GM18858 (cell line): ENCODE measurements at regions not wholly inside any gene's neighbourhood (a gene's known extent, or its start where the extent isn't known, plus 50 kb on each side); places are given as distances from the start of the nearest gene placed in this dataset.
"Not testable (repeated sequence)": the region's sequence is repeated elsewhere in the genome, so short reads cannot be mapped to it uniquely, and the experiment has no call there.

ENCODE experiments used
- ATAC-seq: cut with Tn5 transposase; IDR thresholded peaks from one replicate; pipeline ENCODE4 v1.9.1; 2021; ENCODE audit not compliant: unreplicated experiment

- ATAC-seq: no peak
Observed at GRCh38 chr17:63075969-63076368, 109.9 kb downstream of the TANC2 start.

GRCh38 chr17:63078707-63079106 lies 112.7 kb downstream of the TANC2 start:
- ATAC-seq: no peak

DNA sequence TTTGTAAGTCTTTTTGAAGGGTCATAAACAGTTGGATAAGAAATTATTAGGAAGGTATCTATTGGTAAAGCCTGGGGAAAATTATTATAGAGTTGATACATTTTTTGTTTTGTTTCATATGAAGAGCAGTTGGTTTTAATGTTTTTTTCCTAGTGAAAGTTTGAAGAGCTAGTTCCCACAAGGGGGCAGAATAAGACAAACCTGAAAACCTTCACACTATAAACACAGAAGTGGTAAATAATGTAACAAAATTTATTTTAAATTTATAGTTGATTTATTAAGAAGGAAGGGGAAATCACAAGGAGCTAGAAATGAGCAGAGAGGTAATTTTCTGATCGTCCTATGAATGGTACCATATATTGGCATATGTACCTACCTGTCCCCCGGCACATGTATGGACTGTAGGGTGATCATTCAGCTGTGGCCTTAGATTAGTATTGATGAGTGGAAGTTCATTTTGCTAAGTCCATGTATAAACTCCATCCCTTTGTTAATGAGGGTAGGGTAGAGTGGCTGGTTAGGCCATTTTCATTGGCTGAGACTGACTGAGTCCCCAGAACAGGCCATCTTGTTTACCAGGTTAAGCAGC lies 116.3 kb downstream of the TANC2 start:
- ATAC-seq: no peak

GRCh38 chr17:63082952-63083351 lies 116.9 kb downstream of the TANC2 start:
- ATAC-seq: no peak

DNA sequence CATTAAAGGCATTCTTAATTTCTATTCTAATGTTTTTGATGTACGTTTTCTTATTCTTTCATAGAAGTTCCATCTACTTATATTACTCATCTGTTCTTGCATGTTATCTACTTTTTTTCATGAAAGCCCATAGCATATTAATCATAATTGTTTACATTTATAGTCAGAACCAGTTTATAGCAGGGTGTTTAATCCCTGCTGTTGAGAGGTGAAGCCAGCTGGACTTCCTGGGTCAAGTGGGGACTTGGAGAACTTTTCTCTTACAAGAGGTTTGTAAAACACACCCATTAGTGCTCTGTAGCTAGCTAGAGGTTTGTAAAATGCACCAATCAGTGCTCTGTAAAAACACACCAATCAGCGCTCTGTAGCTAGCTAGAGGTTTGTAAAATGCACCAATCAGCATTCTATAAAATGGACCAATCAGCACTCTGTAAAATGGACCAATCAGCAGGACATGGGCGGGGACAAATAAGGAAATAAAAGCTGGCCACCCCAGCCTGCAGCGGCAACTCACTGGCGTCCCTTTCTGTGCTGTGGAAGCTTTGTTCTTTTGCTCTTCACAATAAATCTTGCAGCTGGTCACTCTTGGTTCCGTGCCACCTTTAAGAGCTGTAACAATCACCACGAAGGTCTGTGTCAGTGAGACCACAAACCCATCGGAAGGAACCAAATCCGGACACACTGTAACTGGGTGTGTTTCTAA lies 120.6 kb downstream of the TANC2 start:
- no peak for ATAC-seq

GRCh38 chr17:63090358-63091114 lies 124.5 kb downstream of the TANC2 start:
- ATAC-seq: not testable (repeated sequence)

DNA sequence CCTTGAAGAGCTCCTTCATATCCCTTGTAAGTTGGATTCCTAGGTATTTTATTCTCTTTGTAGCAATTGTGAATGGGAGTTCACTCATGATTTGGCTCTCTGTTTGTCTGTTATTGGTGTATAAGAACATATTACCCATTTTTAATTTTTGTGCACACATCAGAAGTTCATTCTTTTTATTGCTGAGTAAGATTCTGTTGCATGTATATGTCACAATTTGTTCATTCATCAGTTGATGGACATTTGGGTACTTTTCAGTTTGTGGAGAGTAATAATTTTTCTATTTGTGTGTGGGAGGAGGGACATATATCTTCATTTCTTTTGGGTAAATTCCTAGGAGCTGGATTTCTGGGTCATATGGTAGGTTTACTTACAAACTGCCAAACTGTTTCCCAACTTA lies 125.9 kb downstream of the TANC2 start:
- not testable (repeated sequence) for ATAC-seq

DNA sequence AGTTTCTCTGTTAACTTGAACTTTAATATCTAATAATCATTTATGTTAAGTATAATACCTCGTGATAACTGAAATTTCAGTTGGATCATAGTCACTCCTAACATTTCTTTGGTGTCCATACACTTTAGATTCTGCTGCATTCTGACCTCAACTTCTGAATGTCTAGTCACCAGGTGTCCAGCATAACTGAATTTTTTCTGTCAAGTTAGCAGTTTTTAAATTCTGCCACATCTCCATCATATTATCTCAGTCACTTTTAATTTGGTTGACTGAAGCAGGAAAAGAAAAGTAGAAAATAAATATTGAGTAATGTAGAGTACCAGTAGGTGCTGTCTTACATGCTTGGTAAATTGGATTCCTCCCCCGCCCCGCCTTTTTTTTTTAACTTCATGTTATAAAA lies 128.6 kb downstream of the TANC2 start:
- no peak for ATAC-seq

- ATAC-seq: no peak
Observed at GRCh38 chr17:63095459-63095858, 129.4 kb downstream of the TANC2 start.

DNA sequence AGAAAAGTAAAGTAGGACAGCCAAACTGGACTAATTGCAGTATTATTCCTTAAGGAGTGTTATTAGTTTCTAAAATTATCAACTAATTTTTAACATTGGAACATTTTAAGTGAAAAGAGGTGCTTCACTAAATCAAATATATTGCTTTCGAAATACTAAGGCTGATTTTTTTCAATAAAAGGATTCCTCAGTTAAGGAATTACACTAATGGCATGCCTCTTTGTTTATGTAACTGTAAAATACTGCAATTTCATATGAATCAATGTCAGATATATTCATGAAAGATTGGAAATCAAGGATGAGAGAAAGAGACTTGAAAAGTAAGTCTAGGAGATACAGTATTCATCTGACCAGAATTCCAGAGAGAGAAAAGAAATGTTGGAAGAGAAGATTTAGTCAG lies 129.8 kb downstream of the TANC2 start:
- ATAC-seq: no peak

DNA sequence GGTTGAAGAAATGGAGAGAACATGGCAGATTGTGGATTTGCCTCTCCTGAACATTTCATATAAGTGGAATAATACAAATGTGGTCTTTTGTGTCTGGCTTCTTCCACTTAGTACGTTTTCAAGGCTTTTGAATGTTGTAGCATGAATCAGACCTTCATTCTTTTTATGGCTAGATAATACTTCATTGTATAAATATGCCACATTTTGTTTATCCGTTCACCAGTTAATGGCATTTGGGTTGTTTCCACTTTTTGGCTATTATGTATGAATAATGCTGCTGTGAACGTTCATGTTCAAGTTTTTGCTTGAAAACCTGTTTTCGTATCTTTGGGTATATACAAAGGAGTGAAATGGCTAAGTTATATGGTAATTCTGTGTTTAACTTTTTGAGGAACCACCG lies 130.4 kb downstream of the TANC2 start:
- no peak for ATAC-seq

- no peak for ATAC-seq
Observed at GRCh38 chr17:63099425-63099824, 133.4 kb downstream of the TANC2 start.

- no peak for ATAC-seq
Observed at GRCh38 chr17:63102034-63102433, 136.0 kb downstream of the TANC2 start.

GRCh38 chr17:63106050-63106449 lies 140.0 kb downstream of the TANC2 start:
- ATAC-seq: no peak

DNA sequence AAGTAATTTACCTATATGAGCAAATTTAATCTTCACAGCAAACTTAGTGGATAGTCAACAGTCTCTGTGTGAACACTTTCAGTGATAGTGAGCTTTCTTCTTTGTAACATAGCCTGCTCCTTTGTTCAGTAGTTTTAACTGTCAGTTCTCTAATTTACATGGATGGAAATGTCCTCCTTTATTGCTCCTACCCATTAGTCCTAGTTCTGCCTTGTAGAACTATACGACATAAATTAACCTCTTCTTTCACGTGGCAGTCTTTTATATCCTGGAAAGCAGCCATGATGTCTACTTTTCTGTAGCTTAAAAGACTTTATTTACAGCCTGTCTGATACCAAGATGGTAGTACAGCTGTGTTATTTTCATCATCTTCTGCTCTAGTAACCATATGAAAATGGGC lies 143.6 kb downstream of the TANC2 start:
- no peak for ATAC-seq

DNA sequence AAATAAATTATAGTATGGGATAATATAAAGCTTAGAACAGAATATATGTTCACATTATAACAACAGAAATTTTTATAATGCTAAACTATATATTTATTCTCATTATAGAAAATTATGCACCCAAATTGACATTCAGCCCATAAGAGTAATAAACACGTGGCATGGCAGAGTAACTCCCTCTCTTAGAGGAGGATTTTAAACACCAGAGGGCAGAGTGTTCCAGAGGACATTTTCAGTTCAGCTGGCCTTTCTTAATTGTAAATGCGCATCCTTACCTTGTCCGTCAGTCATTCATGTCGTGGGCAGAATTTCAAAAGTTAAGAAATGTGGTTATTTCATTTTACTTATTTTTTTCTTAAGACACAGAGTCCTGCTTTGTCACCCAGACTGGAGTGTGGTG lies 147.1 kb downstream of the TANC2 start:
- no peak for ATAC-seq

- no peak for ATAC-seq
Observed at GRCh38 chr17:63116228-63116627, 150.2 kb downstream of the TANC2 start.

DNA sequence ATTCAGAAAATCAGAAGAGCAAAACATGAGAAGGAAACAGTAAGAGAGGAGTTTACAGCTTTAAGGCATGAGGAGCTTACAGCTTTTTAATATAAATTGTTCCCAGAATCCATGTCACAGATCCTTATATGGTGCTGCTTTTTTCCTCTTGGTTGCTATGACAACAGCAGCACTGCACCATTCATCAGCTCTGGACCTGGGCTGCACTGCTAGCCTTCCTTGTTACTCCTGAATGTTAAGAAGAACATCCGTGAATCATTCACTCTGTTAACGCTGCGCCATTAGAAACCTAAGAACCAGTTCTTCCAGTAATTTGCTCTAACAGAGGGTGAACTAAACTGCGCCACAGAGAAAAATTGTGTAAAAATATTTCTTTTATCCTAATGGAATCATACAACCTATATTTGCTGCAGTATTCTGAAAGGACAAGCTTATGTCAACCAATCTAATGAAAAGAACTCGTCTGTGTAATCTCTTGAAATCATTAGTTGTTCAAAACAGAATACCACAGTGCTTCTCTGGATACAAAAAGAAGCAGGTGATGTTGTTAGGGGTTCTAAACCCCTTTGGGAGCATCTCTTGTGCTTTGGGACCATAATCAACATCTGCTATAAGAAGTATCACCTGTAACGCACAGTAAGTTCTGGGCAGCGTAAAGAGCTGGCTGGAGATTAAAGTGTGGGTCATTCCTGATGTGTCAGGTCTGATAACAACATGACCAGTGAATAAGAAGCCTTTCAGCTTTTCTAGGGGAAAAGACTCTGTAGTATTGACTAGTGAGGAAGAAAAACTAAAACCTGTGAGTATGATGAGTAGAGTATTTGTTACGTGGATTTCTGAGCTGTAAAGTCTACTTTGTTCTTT lies 151.2 kb downstream of the TANC2 start:
- no peak for ATAC-seq

- no peak for ATAC-seq
Observed at GRCh38 chr17:63120406-63120805, 154.4 kb downstream of the TANC2 start.

DNA sequence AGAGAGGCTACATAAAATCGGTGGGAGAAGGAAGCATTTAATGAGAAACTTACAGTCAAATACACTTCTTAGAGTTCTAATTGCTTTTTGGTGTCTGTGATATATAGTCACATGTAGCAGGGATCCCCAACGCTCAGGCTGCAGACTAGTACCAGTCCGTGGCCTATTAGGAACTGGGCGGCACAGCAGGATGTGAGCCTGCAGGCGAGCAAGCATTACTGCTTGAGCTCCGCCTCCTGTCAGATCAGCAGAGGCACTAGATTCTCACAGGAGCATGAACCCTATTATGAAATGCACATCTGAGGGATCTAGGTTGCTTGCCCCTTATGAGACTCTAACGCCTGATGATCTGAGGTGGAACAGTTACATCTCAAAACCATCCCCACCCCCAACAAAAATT lies 158.5 kb downstream of the TANC2 start:
- no peak for ATAC-seq

DNA sequence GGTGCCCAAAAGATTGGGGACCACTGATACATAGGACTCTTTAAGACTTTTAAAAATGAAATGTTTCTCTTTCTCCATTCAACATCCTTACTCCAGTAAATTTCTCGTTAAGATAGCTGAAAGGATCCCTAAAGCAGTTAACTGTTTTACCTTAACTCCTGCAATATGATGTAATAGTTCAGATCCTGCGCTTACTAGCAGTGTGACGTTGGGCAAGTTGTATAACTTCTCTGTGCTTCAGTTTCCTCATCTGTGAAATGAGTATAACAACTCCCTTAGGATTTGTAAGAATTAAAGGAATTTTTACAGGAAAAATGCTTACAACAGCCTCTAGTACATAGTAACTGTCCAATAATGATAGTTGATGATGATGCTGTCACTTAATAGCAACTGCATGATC lies 158.9 kb downstream of the TANC2 start:
- no peak for ATAC-seq
